Adrenal gland (tissue), 9 donors: ENCODE measurements at regions not wholly inside any gene's neighbourhood (a gene's known extent, or its start where the extent isn't known, plus 50 kb on each side); places are given as distances from the start of the nearest gene placed in this dataset.

Source experiments
- DNase-seq, 7 donors: peaks; one replicate each; pipeline ENCODE4 v3.0.0-alpha.2; 2019 to 2020
- H3K27ac ChIP-seq, 5 donors: fragments of 200-600 bp; sonication (generic) in 4 of 5; 1 replicate in 3 of 5; 2 replicates in 2 of 5; pipeline versions ENCODE4 v1.5.1 to v1.8.0; 2016 to 2020; ENCODE audit warnings: mild to moderate bottlenecking in 1 of 5
- H3K27me3 ChIP-seq: fragments of 200-600 bp; 2 replicates; pipeline ENCODE4 v1.8.0; 2021
- H3K36me3 ChIP-seq, 2 donors: fragments of 200-600 bp; replicated peaks in 1 of 2; 1 replicate in 1 of 2; 2 replicates in 1 of 2; pipeline versions ENCODE4 v1.5.1 to v1.8.0; 2018 to 2022
- H3K4me1 ChIP-seq, 2 donors: fragments of 200-600 bp; replicated peaks in 1 of 2; 1 replicate in 1 of 2; 2 replicates in 1 of 2; pipeline versions ENCODE4 v1.5.1 to v1.8.0; 2018 to 2021
- H3K4me3 ChIP-seq, 4 donors: fragments of 200-600 bp; sonication (generic) in 3 of 4; one replicate each; pipeline ENCODE4 v1.5.1; 2016 to 2018
- H3K9me3 ChIP-seq, 3 donors: fragments of 200-600 bp; sonication (generic) in 1 of 3; replicated peaks in 1 of 3; 1 replicate in 2 of 3; 2 replicates in 1 of 3; pipeline versions ENCODE4 v1.5.1 to v1.8.0; 2016 to 2021
- POLR2A ChIP-seq, 2 donors: fragments of 450-650 bp; IDR thresholded peaks; one replicate each; pipeline ENCODE4 v1.6.1; 2017; ENCODE audit warnings: antibody characterized with exemption in 2 of 2, mild to moderate bottlenecking in 2 of 2, moderate library complexity in 1 of 2
- WGBS, 4 donors: extraction: QIAGEN DNeasy Blood & Tissue Kit in 2 of 4; methylation state at CpG; one replicate each; pipeline versions ENCODE4 v1.1.5 to v1.1.7; 2013 to 2017; 5-methylcytosine and 5-hydroxymethylcytosine counted together
- intact Hi-C, 2 donors: fragments of 100-400 bp; cut with DNase I; formaldehyde crosslinking; loops; one replicate each; pipeline versions ENCODE4 v1.14.1 to v1.15.0; 2022 to 2023
- TF ChIP-seq, protein P1 (sequence below), 6 experiments: fragments of 450-650 bp in 4 of 6; fragments of 200-600 bp in 2 of 6; sonication (generic) in 1 of 6; IDR thresholded peaks; 1 replicate in 5 of 6; 2 replicates in 1 of 6; pipeline versions ENCODE4 v1.5.1 to v1.8.0; 2016 to 2021; ENCODE audit warnings: antibody characterized with exemption in 6 of 6, mild to moderate bottlenecking in 2 of 6, moderate library complexity in 1 of 6
- donor health status: healthy with polysubstance abuse.
- donor health status: Bipolar disorder and iron deficiency.
- donor health status: DM: yes; HTN: yes; CAD: no.
- donor health status: DM: no; HTN: no; CAD: no.
- donor health status: DM: no; HTN: no; CAD: no.

GRCh38 chr18:5726011-5726410, 169.3 kb downstream of the TMEM200C start:
- no peak for DNase-seq
- H3K27me3 ChIP-seq, result no peaks in the 10 kb centered on the region
- no peaks in the 10 kb centered on the region for H3K9me3 ChIP-seq
- H3K4me1 ChIP-seq, result no peaks in the 10 kb centered on the region
- H3K4me3 ChIP-seq, result no peak overlapping the region
- intact Hi-C loops, result no loop called here
- H3K36me3 ChIP-seq, result no peaks in the 10 kb centered on the region
- TF ChIP-seq POLR2A (IDR thresholded peaks at IDR 0.05), result no peak
- TF ChIP-seq, protein P1, sequence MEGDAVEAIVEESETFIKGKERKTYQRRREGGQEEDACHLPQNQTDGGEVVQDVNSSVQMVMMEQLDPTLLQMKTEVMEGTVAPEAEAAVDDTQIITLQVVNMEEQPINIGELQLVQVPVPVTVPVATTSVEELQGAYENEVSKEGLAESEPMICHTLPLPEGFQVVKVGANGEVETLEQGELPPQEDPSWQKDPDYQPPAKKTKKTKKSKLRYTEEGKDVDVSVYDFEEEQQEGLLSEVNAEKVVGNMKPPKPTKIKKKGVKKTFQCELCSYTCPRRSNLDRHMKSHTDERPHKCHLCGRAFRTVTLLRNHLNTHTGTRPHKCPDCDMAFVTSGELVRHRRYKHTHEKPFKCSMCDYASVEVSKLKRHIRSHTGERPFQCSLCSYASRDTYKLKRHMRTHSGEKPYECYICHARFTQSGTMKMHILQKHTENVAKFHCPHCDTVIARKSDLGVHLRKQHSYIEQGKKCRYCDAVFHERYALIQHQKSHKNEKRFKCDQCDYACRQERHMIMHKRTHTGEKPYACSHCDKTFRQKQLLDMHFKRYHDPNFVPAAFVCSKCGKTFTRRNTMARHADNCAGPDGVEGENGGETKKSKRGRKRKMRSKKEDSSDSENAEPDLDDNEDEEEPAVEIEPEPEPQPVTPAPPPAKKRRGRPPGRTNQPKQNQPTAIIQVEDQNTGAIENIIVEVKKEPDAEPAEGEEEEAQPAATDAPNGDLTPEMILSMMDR (IDR thresholded peaks at IDR 0.05), result no peak
- H3K27ac ChIP-seq, result no peak overlapping the region

GRCh38 chr18:5721924-5722323, 173.4 kb downstream of the TMEM200C start:
- Histone ChIP-seq H3K4me3 (no peak overlapping the region), H3K27me3 (no peaks in the 10 kb centered on the region), H3K36me3 (no peaks in the 10 kb centered on the region), H3K4me1 (no peaks in the 10 kb centered on the region), H3K27ac (no peak overlapping the region), H3K9me3 (no peaks in the 10 kb centered on the region)
- WGBS, 4 donors, result 74 to 82% (median 77%) methylated on average over 8 to 10 of the region's 10 CpGs
- DNase-seq, result no peak
- no peak for TF ChIP-seq POLR2A (IDR thresholded peaks at IDR 0.05)
- TF ChIP-seq, protein P1 (IDR thresholded peaks at IDR 0.05), result no peak
- intact Hi-C loops, result no loop called here

GRCh38 chr18:5720132-5720531, 175.2 kb downstream of the TMEM200C start:
- intact Hi-C loops, result no loop called here
- H3K9me3 ChIP-seq, result no peaks in the 10 kb centered on the region
- no peaks in the 10 kb centered on the region for H3K36me3 ChIP-seq
- TF ChIP-seq POLR2A (IDR thresholded peaks at IDR 0.05), result no peak
- TF ChIP-seq, protein P1 (IDR thresholded peaks at IDR 0.05), result no peak
- no peak overlapping the region for H3K4me3 ChIP-seq
- no peak overlapping the region for H3K27ac ChIP-seq
- peak in 1 of 7 donors; percentile 61 for DNase-seq
- H3K27me3 ChIP-seq, result no peaks in the 10 kb centered on the region
- WGBS, 4 donors, result 75 to 85% (median 79%) methylated on average over 9 of the region's 9 CpGs
- no peaks in the 10 kb centered on the region for H3K4me1 ChIP-seq

DNA sequence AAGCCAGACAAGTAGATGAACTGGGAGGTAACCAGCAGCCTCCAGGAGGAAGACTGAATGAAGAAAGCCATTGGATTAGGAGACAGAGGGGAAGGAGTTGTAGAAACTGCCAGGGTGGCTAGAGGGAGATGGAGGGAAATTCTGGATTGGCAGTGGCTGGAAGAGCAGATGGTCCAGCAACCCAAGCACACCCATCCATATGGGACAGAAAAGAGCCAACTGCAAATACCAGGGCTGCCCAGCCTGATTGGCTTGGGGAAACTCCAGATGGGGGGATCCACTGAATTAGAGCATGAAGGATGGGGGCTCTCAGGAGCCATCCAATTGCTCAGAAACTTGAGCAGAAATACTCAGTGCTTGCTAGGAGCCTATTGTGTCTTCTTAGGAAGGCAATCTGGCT, 173.5 kb upstream of the EPB41L3 start:
- Histone ChIP-seq H3K9me3 (no peaks in the 10 kb centered on the region), H3K4me3 (no peak overlapping the region), H3K27me3 (no peaks in the 10 kb centered on the region), H3K4me1 (no peaks in the 10 kb centered on the region), H3K36me3 (no peaks in the 10 kb centered on the region), H3K27ac (no peak overlapping the region)
- intact Hi-C loops, result no loop called here
- no peak for TF ChIP-seq POLR2A (IDR thresholded peaks at IDR 0.05)
- TF ChIP-seq, protein P1 (IDR thresholded peaks at IDR 0.05), result no peak
- DNase-seq, result no peak
